IMR-90 (cell line): ENCODE measurements at regions not wholly inside any gene's neighbourhood (a gene's known extent, or its start where the extent isn't known, plus 50 kb on each side); places are given as distances from the start of the nearest gene placed in this dataset.

Experiments used
- ATAC-seq: fragments of 200-7000 bp; cut with Tn5 transposase; 2 replicates; pipeline ENCODE4 v1.9.1; 2020; ENCODE audit warnings: low read depth, mild to moderate bottlenecking, moderate library complexity
- BruUV-seq: library from RNA; stranded (reverse); fragments of 400-500 nt; replicated peaks from 2 replicates; lab custom pipeline; 2021; lab: Mats Ljungman, UMichigan
- CTCF ChIA-PET: fragments of 300-600 bp; formaldehyde crosslinking; extraction: SDS; loops from one replicate; lab custom pipeline; 2021; ENCODE audit warnings: antibody characterized with exemption; lab: Yijun Ruan, JAX
- POLR2A ChIA-PET: fragments of 300-600 bp; sonication (Branson Sonifier 250); formaldehyde crosslinking; loops from one replicate; lab custom pipeline; 2022; ENCODE audit warnings: antibody characterized with exemption; ENCODE audit not compliant: unreplicated experiment; lab: Charles Lee
- DNase-seq: peaks from one replicate; pipeline ENCODE4 v3.0.0; 2013
- H2AFZ ChIP-seq: replicated peaks from 2 replicates; pipeline ENCODE3; 2013; ENCODE audit warnings: low read length, mild to moderate bottlenecking; ENCODE audit not compliant: poor library complexity
- H2AK5ac ChIP-seq: 2 replicates; pipeline ENCODE4 v1.6.1; 2013; ENCODE audit warnings: low read depth, low read length, inconsistent platforms
- H2AK9ac ChIP-seq: replicated peaks from 2 replicates; pipeline ENCODE3; 2013; ENCODE audit warnings: mild to moderate bottlenecking, low read depth, low read length, moderate library complexity; ENCODE audit not compliant: poor library complexity
- H2BK120ac ChIP-seq: 2 replicates; pipeline ENCODE4 v1.6.1; 2013; ENCODE audit warnings: low read depth, low read length, inconsistent platforms
- H2BK15ac ChIP-seq: 3 replicates; pipeline ENCODE4 v1.6.1; 2013; ENCODE audit warnings: low read depth, low read length, inconsistent platforms
- H2BK20ac ChIP-seq: 2 replicates; pipeline ENCODE4 v1.6.1; 2013; ENCODE audit warnings: low read depth, mild to moderate bottlenecking, inconsistent platforms, low read length, moderate library complexity
- H2BK5ac ChIP-seq: 2 replicates; pipeline ENCODE4 v1.6.1; 2013; ENCODE audit warnings: mild to moderate bottlenecking, low read depth, low read length, inconsistent platforms; ENCODE audit not compliant: poor library complexity, severe bottlenecking
- H3K14ac ChIP-seq: replicated peaks from 2 replicates; pipeline ENCODE4 v1.6.1; 2013; ENCODE audit warnings: low read depth, low read length, inconsistent platforms
- H3K18ac ChIP-seq: 2 replicates; pipeline ENCODE4 v1.6.1; 2013; ENCODE audit warnings: low read depth, low read length, control low read depth
- H3K23ac ChIP-seq: 2 replicates; pipeline ENCODE4 v1.6.1; 2013; ENCODE audit warnings: low read depth, low read length, inconsistent platforms
- H3K27ac ChIP-seq: 2 replicates; pipeline ENCODE4 v1.5.1; 2013; ENCODE audit warnings: mild to moderate bottlenecking, control low read depth, low read length; ENCODE audit not compliant: insufficient read depth
- H3K27me3 ChIP-seq: 2 replicates; pipeline ENCODE4 v1.6.1; 2013; ENCODE audit warnings: low read length; ENCODE audit not compliant: control insufficient read depth, insufficient read depth
- H3K36me3 ChIP-seq: 2 replicates; pipeline ENCODE4 v1.6.1; 2013; ENCODE audit warnings: low read length, mixed read lengths; ENCODE audit not compliant: control insufficient read depth, insufficient read depth
- H3K4ac ChIP-seq: 2 replicates; pipeline ENCODE4 v1.6.1; 2013; ENCODE audit warnings: low read depth, low read length, inconsistent platforms
- H3K4me1 ChIP-seq: 2 replicates; pipeline ENCODE4 v1.6.1; 2013; ENCODE audit warnings: low read length, mixed read lengths; ENCODE audit not compliant: control insufficient read depth, insufficient read depth
- H3K4me2 ChIP-seq: 2 replicates; pipeline ENCODE4 v1.6.1; 2013; ENCODE audit warnings: low read depth, mild to moderate bottlenecking, control low read depth, low read length, moderate library complexity
- H3K4me3 ChIP-seq: 2 replicates; pipeline ENCODE4 v1.5.1; 2013; ENCODE audit warnings: low read depth, mild to moderate bottlenecking, control low read depth, low read length, moderate library complexity; ENCODE audit not compliant: insufficient read depth
- H3K56ac ChIP-seq: 2 replicates; pipeline ENCODE4 v1.6.1; 2013; ENCODE audit warnings: low read length, inconsistent platforms; ENCODE audit not compliant: insufficient read depth; ENCODE audit errors: extremely low read depth
- H3K79me1 ChIP-seq, 2 experiments: 2 replicates each; pipeline ENCODE4 v1.6.1; 2013; ENCODE audit warnings: low read length in 2 of 2, inconsistent platforms in 1 of 2, low read depth in 1 of 2
- H3K9ac ChIP-seq: 2 replicates; pipeline ENCODE4 v1.6.1; 2013; ENCODE audit warnings: low read depth, low read length, control low read depth
- H3K9me1 ChIP-seq: 2 replicates; pipeline ENCODE4 v1.6.1; 2013; ENCODE audit warnings: low read length, inconsistent platforms; ENCODE audit not compliant: insufficient read depth
- H3K9me3 ChIP-seq: 2 replicates; pipeline ENCODE4 v1.6.1; 2013; ENCODE audit warnings: low read length; ENCODE audit not compliant: control insufficient read depth, insufficient read depth
- H4K20me1 ChIP-seq: 2 replicates; pipeline ENCODE4 v1.6.1; 2013; ENCODE audit warnings: low read length, inconsistent platforms; ENCODE audit not compliant: insufficient read depth
- H4K5ac ChIP-seq: 2 replicates; pipeline ENCODE4 v1.6.1; 2013; ENCODE audit warnings: mild to moderate bottlenecking, low read depth, low read length, control low read depth
- H4K8ac ChIP-seq, 2 experiments: 2 replicates each; pipeline ENCODE4 v1.6.1; 2013; ENCODE audit warnings: low read depth in 2 of 2, low read length in 2 of 2, control low read depth in 1 of 2, inconsistent platforms in 1 of 2
- H4K91ac ChIP-seq: 2 replicates; pipeline ENCODE4 v1.6.1; 2013; ENCODE audit warnings: low read depth, low read length, inconsistent platforms; ENCODE audit not compliant: insufficient read depth
- BHLHE40 ChIP-seq: fragments of 150-350 bp; IDR thresholded peaks from 2 replicates; pipeline ENCODE4 v1.6.1; 2016; ENCODE audit warnings: mild to moderate bottlenecking, low read depth, low read length
- CEBPB ChIP-seq: IDR thresholded peaks from 2 replicates; pipeline ENCODE4 v1.6.1; 2012; ENCODE audit warnings: low read depth, low read length, improper control_type of control experiment
- CHD1 ChIP-seq: IDR thresholded peaks from 2 replicates; pipeline ENCODE4 v1.6.1; 2012; ENCODE audit warnings: low read depth, low read length, improper control_type of control experiment
- FOS ChIP-seq: fragments of 150-350 bp; IDR thresholded peaks from 2 replicates; pipeline ENCODE4 v1.6.1; 2016; ENCODE audit warnings: low read depth, low read length
- MAFK ChIP-seq: IDR thresholded peaks from 2 replicates; pipeline ENCODE4 v1.6.1; 2012; ENCODE audit warnings: low read depth, low read length, improper control_type of control experiment
- MAZ ChIP-seq: IDR thresholded peaks from 2 replicates; pipeline ENCODE4 v1.6.1; 2012; ENCODE audit warnings: low read depth, mild to moderate bottlenecking, low read length, improper control_type of control experiment, moderate library complexity, borderline replicate concordance
- MXI1 ChIP-seq: IDR thresholded peaks from 2 replicates; pipeline ENCODE4 v1.6.1; 2012; ENCODE audit warnings: low read depth, mild to moderate bottlenecking, low read length, moderate library complexity, borderline replicate concordance
- NFE2L2 ChIP-seq: fragments of 150-350 bp; IDR thresholded peaks from 2 replicates; pipeline ENCODE4 v1.6.1; 2016; ENCODE audit warnings: low read depth, mild to moderate bottlenecking, low read length
- POLR2A ChIP-seq: IDR thresholded peaks from 2 replicates; pipeline ENCODE4 v1.6.1; 2012; ENCODE audit warnings: mild to moderate bottlenecking, low read depth, low read length
- RAD21 ChIP-seq: IDR thresholded peaks from 2 replicates; pipeline ENCODE4 v1.6.1; 2012; ENCODE audit warnings: low read length, improper control_type of control experiment
- RCOR1 ChIP-seq: IDR thresholded peaks from 2 replicates; pipeline ENCODE4 v1.6.1; 2012; ENCODE audit warnings: mild to moderate bottlenecking, low read length, improper control_type of control experiment; ENCODE audit not compliant: insufficient replicate concordance
- RFX5 ChIP-seq: IDR thresholded peaks from 2 replicates; pipeline ENCODE4 v1.8.0; 2012; ENCODE audit warnings: low read depth, mild to moderate bottlenecking, low read length, moderate library complexity
- SMC3 ChIP-seq: fragments of 150-350 bp; IDR thresholded peaks from 2 replicates; pipeline ENCODE4 v1.6.1; 2016; ENCODE audit warnings: low read depth, mild to moderate bottlenecking, antibody characterized with exemption, low read length, moderate library complexity
- USF2 ChIP-seq: fragments of 150-350 bp; IDR thresholded peaks from 2 replicates; pipeline ENCODE4 v1.6.1; 2017; ENCODE audit warnings: mild to moderate bottlenecking, antibody characterized with exemption, low read length, low read depth
- WGBS, 2 experiments: methylation state at CpG; one replicate each; pipeline versions ENCODE4 v1.1.5 to v1.1.7; 2013; ENCODE audit warnings: missing lambda C conversion rate in 2 of 2; ENCODE audit not compliant: insufficient read length in 1 of 2; ENCODE audit errors: extremely low coverage in 2 of 2; 5-methylcytosine and 5-hydroxymethylcytosine counted together
- dilution Hi-C: fragments of 300-500 bp; cut with HindIII; formaldehyde crosslinking; loops from one replicate; pipeline ENCODE4 v1.14.3; 2018; ENCODE audit warnings: low sequenced_read_pairs; ENCODE audit not compliant: unreplicated experiment
- in situ Hi-C: fragments of 300-500 bp; cut with MboI; formaldehyde crosslinking; loops from 3 replicates; pipeline ENCODE4 v1.14.3; 2019; ENCODE audit warnings: low sequenced_read_pairs, inconsistent platforms, mixed read lengths
- intact Hi-C: fragments of 100-400 bp; cut with micrococcal nuclease; formaldehyde crosslinking; loops from 2 replicates; pipeline ENCODE4 v1.10.0; 2022
- TF ChIP-seq, protein P1 (sequence below): fragments of 150-350 bp; IDR thresholded peaks from 2 replicates; pipeline ENCODE4 v1.6.1; 2016; ENCODE audit warnings: low read depth, mild to moderate bottlenecking, low read length, moderate library complexity, borderline replicate concordance
- TF ChIP-seq, protein P2 (sequence below): conservative IDR thresholded peaks from 2 replicates; pipeline ENCODE4 v1.5.1; 2012; ENCODE audit warnings: mild to moderate bottlenecking, low read depth, low read length, improper control_type of control experiment

DNA sequence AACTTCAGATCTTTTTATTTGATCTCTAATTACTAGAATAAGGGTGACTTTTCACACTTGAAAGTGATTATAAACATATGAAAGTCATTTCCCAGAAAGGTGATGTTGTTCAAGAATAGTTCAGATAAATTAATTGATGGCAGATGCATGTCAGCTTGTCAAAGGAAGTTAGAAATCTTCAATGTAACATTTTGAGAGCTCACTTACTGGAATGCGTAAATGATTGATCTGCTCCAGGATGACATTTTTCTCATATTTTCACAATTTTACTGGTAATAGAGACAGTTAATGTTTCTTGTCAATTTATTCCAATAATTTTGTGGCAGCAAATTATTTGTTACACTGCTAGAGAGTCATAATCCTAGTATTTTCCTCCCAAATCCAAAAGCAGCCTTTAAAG lies 424.2 kb downstream of the PLA2G4A start:
- Histone ChIP-seq H2BK5ac (no peak overlapping the region), H3K4me3 (no peak overlapping the region), H3K4me2 (no peak overlapping the region), H3K27ac (no peak overlapping the region), H2AFZ (no peak overlapping the region), H2AK5ac (no peak overlapping the region), H3K23ac (no peak overlapping the region), H3K79me1 (no peaks in the 10 kb centered on the region), H4K91ac (no peak overlapping the region), H3K27me3 (no peaks in the 10 kb centered on the region), H4K8ac (no peak overlapping the region), H3K9me1 (no peaks in the 10 kb centered on the region), H2BK15ac (no peak overlapping the region), H4K20me1 (no peaks in the 10 kb centered on the region), H3K4me1 (no peaks in the 10 kb centered on the region), H2BK120ac (no peak overlapping the region), H3K36me3 (no peaks in the 10 kb centered on the region), H3K14ac (no peak overlapping the region), H3K9me3 (no peaks in the 10 kb centered on the region), H2BK20ac (no peak overlapping the region), H3K4ac (no peak overlapping the region), H2AK9ac (no peak overlapping the region), H3K56ac (no peak overlapping the region), H4K5ac (no peak overlapping the region), H3K9ac (no peak overlapping the region), H3K18ac (no peak overlapping the region)
- ATAC-seq (no peak), DNase-seq (no peak)
- in situ Hi-C loops (no loop called here), intact Hi-C loops (no loop called here), dilution Hi-C loops (no loop called here)
- TF ChIP-seq SMC3 = no peak
- TF ChIP-seq POLR2A = no peak
- TF ChIP-seq, protein P1, sequence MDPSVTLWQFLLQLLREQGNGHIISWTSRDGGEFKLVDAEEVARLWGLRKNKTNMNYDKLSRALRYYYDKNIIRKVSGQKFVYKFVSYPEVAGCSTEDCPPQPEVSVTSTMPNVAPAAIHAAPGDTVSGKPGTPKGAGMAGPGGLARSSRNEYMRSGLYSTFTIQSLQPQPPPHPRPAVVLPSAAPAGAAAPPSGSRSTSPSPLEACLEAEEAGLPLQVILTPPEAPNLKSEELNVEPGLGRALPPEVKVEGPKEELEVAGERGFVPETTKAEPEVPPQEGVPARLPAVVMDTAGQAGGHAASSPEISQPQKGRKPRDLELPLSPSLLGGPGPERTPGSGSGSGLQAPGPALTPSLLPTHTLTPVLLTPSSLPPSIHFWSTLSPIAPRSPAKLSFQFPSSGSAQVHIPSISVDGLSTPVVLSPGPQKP = no peak
- TF ChIP-seq RAD21 = no peak
- no peak for TF ChIP-seq NFE2L2
- TF ChIP-seq MXI1 = no peak
- no peak for TF ChIP-seq RFX5
- no peak for TF ChIP-seq BHLHE40
- no peak for TF ChIP-seq MAFK
- no peak for TF ChIP-seq USF2
- TF ChIP-seq CHD1 = no peak
- TF ChIP-seq MAZ = no peak
- TF ChIP-seq FOS = no peak
- no peak for TF ChIP-seq RCOR1
- TF ChIP-seq, protein P2, sequence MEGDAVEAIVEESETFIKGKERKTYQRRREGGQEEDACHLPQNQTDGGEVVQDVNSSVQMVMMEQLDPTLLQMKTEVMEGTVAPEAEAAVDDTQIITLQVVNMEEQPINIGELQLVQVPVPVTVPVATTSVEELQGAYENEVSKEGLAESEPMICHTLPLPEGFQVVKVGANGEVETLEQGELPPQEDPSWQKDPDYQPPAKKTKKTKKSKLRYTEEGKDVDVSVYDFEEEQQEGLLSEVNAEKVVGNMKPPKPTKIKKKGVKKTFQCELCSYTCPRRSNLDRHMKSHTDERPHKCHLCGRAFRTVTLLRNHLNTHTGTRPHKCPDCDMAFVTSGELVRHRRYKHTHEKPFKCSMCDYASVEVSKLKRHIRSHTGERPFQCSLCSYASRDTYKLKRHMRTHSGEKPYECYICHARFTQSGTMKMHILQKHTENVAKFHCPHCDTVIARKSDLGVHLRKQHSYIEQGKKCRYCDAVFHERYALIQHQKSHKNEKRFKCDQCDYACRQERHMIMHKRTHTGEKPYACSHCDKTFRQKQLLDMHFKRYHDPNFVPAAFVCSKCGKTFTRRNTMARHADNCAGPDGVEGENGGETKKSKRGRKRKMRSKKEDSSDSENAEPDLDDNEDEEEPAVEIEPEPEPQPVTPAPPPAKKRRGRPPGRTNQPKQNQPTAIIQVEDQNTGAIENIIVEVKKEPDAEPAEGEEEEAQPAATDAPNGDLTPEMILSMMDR = no peak
- no peak for TF ChIP-seq CEBPB
- BruUV-seq = no TSS peak
- ChIA-PET CTCF (no interaction called here), POLR2A (no interaction called here)
- WGBS, 2 experiments = no CpG with 5 or more reads among the region's 1 CpG
